OCI-M1 (cell line): ENCODE measurements at regions not wholly inside any gene's neighbourhood (a gene's known extent, or its start where the extent isn't known, plus 50 kb on each side); places are given as distances from the start of the nearest gene placed in this dataset.

ENCODE experiments used
- DNase-seq: peaks from one replicate; lab custom pipeline; 2025; lab: John Stamatoyannopoulos, UW

DNA sequence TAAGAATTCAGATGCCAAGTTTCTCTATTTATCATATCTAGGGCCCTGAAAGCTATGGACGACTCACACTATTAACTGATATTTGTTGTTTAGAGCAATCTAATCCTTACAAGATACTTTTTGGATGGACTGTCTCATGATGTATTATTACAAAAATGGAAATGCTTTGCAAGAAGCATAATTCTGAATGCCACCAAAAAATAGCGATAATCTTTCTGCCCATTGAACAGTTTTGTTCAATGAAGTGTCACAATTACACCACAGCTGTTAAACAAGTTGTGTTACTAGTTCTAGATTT, 460.4 kb upstream of the JARID2 start:
- no peak for DNase-seq

DNA sequence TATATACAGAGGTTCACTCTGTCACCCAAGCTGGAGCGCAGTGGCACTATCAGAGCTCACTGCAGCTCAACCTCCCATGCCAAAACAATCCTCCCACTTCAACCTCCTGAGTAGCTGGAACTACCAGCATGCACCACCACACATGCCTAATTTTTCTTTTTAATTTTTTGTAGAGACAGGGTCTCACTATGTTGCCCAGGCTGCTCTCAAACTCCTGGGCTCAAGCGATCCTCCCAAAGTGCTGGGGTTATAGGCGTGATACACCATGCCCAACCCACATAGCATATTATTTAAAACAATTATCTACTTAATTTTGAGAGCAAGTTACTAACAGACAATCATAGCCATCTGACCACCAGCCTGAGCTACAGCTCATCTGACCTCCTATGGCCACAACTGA, 459.9 kb upstream of the JARID2 start:
- DNase-seq, result no peak

GRCh38 chr6:14786455-14786854, 459.4 kb upstream of the JARID2 start:
- no peak for DNase-seq

GRCh38 chr6:14787250-14787649, 458.6 kb upstream of the JARID2 start:
- DNase-seq, result no peak

DNA sequence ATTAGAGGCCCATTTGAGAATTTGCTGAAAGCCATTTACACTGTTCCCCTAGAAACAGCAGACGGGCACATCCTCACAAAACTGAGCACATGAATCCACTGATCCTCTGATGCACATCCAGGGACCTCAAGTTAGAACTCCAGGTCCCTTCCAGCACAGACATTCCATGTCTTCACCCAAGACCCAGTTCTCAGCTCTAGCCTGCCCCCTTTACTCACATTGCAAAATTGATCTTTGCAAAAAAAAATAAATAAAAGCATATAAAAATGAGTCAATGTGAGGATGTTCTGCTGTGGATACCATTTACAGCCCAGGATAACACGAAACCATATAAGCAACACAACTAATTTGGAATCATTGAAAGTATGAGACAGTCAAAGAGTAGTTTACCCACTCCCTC, 458.2 kb upstream of the JARID2 start:
- no peak for DNase-seq

DNA sequence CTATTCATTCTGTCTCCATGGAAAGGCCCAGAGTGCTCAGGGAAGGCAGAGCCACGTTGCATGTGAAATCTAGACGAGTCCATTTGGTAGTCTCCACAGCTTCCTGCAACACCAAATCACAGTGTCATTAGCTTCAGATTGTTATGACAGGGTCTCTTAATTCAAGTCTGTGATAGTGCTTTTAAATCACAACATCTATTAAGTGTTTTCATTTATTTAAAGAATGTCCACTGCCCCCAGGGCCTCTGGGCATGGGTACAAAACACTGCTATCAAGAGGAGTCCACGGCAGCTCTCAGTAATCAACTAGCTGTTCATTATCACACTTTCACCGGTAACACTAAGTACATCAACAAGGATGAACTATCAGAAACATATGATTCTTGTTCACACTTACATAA, 455.9 kb upstream of the JARID2 start:
- no peak for DNase-seq

- no peak for DNase-seq
These were observed 454.9 kb upstream of the JARID2 start for GRCh38 chr6:14790976-14791375.

DNA sequence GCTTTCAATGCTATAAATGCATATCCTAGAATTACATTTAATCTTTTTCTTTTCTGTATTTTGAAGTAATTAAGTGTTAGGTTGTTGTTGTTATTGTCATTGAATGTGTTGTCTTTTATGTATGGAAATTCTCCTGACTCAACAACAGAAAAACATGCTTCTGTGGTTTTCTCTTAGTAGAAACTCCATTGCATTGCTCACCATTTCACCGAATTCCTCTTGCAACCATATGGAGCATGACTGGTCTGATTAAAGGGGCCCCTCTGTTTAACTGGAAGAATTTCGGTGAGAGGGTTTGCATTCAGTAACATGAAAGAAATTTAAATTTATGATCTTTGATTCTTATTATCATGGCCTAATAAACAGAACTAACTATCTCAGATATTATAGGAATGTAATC, 454.3 kb upstream of the JARID2 start:
- peak; percentile 35 for DNase-seq

GRCh38 chr6:14792118-14792955, 453.5 kb upstream of the JARID2 start:
- DNase-seq, result peak; percentile 60

DNA sequence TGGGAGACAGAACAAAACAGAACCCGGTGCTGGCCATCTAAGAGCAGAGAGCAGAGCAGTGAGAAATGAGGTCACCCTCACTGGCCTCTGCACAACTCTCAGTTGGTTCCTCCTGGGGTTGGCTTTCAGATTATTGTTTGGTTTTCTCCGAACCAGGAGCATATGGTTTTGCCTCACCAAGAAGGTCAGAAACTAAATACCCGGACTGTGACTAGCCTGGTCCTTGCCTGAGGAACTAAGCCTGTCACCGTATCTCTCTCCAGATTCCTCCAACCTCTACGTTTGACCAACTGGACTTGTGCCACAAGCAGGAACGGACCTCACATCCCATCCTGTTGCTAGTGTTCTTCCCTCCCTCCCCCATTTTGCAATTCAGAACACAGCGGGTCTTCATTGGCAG, 450.4 kb upstream of the JARID2 start:
- DNase-seq, result no peak

DNA sequence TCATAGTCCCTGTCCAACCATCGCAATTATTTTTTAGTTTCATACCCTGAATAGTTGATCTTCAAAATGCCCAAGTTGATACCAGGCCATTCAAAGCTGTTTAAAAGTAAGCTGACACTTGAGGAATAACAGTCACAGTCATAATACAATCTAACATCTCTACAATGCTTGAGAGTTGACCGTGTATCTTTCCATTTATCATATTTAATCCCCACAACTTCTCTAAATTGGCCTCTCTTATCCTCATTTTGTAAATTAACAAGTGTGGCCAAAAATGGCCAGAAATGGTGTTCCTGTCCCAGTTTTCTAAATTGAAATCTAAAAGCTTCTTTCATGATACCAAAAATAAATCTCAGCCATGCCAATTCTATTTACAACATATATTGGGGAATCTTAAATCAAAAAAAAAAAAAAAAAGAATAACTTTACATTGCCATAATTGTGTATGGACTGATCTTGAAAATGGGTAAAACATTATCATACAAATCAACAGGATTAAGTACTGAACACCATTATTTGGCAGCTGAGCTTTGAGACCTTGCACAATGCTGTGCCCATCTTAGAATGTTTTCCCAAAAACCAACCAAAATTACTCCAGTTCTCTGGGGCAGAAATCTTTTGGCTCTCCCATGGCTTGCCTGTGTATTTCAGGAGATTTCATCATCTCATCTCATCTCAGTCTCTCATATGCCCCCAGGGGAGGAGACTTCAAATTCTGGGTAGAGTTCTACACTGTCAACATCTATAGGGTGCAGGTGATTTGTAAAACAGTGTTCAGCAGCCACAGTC, 448.7 kb upstream of the JARID2 start:
- DNase-seq, result peak; percentile 91

- DNase-seq, result peak; percentile 58
These were observed 447.8 kb upstream of the JARID2 start for GRCh38 chr6:14797875-14798593.

- no peak for DNase-seq
These were observed 447.3 kb upstream of the JARID2 start for GRCh38 chr6:14798594-14798982.

DNA sequence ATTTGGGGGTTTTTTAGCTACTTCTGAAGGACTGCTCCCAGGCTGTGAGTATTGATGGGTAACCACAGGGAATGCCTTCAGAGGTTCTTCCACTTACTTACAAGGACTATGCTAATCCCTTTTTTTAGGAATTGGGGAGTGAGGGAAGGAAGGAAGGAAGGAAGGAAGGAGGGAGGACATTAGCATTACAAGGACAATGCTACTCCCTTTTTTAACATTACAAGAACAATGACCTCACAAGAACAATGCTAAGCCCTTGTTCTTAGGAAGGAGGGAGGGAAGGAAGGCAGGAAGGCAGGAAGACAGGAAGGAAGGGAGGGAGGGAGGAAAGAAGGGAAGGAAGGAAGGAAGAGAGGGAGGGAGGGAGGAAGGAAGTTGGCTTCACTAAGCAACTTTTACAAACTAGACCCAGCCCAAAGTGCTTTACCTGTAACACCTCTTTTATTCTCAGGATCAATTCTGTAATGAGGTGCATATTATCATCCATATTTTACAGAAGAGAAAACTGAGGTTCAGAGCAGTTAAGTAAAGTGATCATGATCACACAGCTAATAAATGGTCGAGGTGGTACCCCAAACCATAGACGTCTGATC, 446.8 kb upstream of the JARID2 start:
- no peak for DNase-seq

DNA sequence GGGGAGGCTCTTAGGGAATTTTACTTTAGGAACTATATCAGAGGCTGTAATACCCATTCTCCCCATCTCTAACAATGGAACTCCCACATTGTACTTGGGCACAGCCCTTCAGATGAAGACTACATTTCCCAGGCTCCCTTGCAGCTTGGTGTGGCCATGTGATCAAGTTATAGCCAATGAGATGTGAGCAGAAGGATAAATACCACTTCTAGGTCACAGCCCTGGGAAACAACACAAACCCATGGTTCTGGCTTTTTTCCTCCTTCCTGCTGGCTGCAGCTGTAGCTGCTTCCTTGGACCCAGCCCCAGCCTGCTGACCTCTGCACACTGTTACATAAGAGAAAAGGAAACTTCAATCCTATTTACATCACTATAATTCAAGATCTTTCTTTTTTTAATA, 445.9 kb upstream of the JARID2 start:
- DNase-seq, result peak; percentile 85

GRCh38 chr6:14802514-14803160, 443.2 kb upstream of the JARID2 start:
- DNase-seq, result no peak

GRCh38 chr6:14804001-14804784, 441.7 kb upstream of the JARID2 start:
- DNase-seq, result no peak

DNA sequence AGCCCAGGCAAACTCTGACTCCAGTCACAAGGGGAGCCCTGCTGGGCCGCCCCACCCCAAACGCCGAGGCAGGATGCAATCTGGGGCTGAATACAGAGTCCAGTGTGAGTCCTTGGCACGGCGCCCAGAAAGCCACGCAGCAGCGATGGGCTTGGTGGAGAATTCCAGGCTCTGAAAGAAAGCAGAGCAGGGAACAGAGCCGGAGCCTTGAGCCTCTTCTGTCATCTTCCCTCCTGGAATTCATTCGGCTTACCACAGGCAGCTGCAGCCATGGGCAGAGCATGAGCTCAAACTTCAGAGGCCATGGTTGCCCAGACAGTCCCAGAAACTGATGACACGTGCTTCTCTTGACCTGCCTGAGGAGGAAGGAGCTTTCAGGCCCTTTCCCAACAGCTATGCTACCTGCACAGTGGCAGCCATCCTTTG, 441.1 kb upstream of the JARID2 start:
- no peak for DNase-seq

DNA sequence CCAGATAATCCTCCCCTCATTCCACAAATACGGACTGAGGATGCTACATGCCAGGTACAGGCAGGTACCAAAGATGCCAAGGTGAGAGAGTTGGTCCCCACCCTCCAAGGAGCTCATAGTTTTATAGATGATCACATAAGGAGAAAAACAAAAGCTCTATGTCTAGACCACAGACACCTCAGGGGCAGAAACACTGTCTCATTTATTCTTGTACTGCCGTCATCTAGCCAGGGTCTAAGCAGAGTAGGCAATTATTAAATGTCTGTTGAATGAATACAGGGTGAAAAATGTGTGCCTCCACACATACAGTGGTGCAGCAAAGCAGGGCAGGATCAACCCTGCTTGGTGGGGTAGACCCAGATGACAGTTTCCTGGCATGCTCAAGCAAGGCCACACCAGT, 439.8 kb upstream of the JARID2 start:
- no peak for DNase-seq

DNA sequence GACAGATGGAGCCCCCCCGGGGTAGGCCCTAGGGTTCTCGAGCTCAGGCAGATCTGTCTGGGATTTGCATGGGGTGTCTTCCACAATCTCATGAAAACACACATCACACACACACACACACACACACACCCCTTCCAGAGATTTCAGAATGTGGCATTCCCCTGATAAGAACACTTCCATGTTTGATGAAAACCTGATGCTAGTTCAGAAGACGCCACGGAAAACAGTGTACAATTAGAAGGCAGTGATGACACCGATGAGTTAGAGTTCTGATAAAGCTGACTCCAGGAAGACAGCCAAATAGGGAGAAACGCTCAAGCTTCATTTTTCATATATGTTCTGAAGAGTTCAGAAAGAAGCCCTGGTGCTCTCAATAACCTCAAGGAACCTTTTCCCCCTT, 438.7 kb upstream of the JARID2 start:
- DNase-seq, result peak; percentile 32

- no peak for DNase-seq
These were observed 437.9 kb upstream of the JARID2 start for GRCh38 chr6:14807971-14808370.
